Breast epithelium (tissue), 4 donors: ENCODE measurements at regions not wholly inside any gene's neighbourhood (a gene's known extent, or its start where the extent isn't known, plus 50 kb on each side); places are given as distances from the start of the nearest gene placed in this dataset.

Experiments
- DNase-seq, 2 donors: peaks; one replicate each; pipeline ENCODE4 v3.0.0-alpha.2; 2019; ENCODE audit warnings: low spot score in 2 of 2
- H3K27ac ChIP-seq, 2 donors: fragments of 200-600 bp; sonication (generic) in 1 of 2; one replicate each; pipeline ENCODE4 v1.5.1; 2016 to 2019; ENCODE audit warnings: mild to moderate bottlenecking in 1 of 2
- H3K27me3 ChIP-seq, 2 donors: fragments of 200-600 bp; sonication (generic) in 1 of 2; one replicate each; pipeline versions ENCODE4 v1.5.1 to v1.6.0; 2017 to 2019; ENCODE audit warnings: control low read depth in 1 of 2, mild to moderate bottlenecking in 1 of 2
- H3K36me3 ChIP-seq: fragments of 200-600 bp; one replicate; pipeline ENCODE4 v1.5.1; 2019
- H3K4me1 ChIP-seq, 2 donors: fragments of 200-600 bp; sonication (generic); one replicate each; pipeline ENCODE4 v1.5.1; 2016 to 2019; ENCODE audit warnings: control low read depth in 1 of 2
- H3K4me3 ChIP-seq, 3 donors: fragments of 200-600 bp; sonication (generic); 1 replicate in 2 of 3; 2 replicates in 1 of 3; pipeline ENCODE4 v1.5.1; 2016 to 2019; ENCODE audit warnings: mild to moderate bottlenecking in 3 of 3, moderate library complexity in 2 of 3
- H3K9me3 ChIP-seq, 2 donors: fragments of 200-600 bp; sonication (generic) in 1 of 2; one replicate each; pipeline ENCODE4 v1.5.1; 2016 to 2019; ENCODE audit warnings: control low read depth in 1 of 2
- CTCF ChIP-seq, 3 donors: fragments of 450-650 bp; IDR thresholded peaks; one replicate each; pipeline ENCODE4 v1.5.1; 2016 to 2017; ENCODE audit warnings: antibody characterized with exemption in 3 of 3, mild to moderate bottlenecking in 3 of 3, moderate library complexity in 3 of 3
- POLR2A ChIP-seq: fragments of 450-650 bp; IDR thresholded peaks from one replicate; pipeline ENCODE4 v1.6.1; 2016; ENCODE audit warnings: antibody characterized with exemption, mild to moderate bottlenecking, moderate library complexity
- POLR2AphosphoS5 ChIP-seq, 3 donors: sonication (generic); formaldehyde crosslinking; IDR thresholded peaks; one replicate each; pipeline ENCODE4 v1.6.1; 2017; ENCODE audit warnings: antibody characterized with exemption in 3 of 3
- intact Hi-C: fragments of 100-400 bp; cut with DNase I; formaldehyde crosslinking; loops from one replicate; pipeline ENCODE4 v1.15.1; 2023; ENCODE audit warnings: low total_unique reads

DNA sequence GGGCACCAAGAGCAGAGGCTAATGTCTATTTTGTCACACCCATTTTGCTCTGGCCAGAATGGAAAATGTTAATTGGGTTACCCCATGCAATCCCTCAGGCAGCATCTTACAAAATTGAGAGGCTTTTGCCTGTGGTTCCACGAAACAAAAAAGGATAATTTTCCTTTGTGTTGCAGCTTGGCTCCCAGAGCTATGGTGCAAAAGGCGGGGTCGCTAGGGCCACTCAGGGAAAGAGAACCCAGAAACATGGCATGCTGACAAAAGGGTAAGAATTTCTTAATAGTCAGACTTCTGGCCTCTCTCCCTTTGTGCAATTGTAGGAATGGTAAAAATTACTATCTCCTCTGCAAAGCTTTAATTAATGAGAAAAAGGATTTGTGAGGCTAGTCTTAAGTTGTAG lies 119.6 kb upstream of the BANK1 start:
- Histone ChIP-seq H3K9me3 (peaks cover 3 to 5% of the 10 kb centered on the region in 2 donors), H3K27me3 (no peaks in the 10 kb centered on the region), H3K4me3 (no peak overlapping the region), H3K36me3 (no peaks in the 10 kb centered on the region), H3K4me1 (no peaks in the 10 kb centered on the region), H3K27ac (peak overlapping the region in 1 of 2 donors; percentile 12)
- DNase-seq: no peak
- intact Hi-C loops: no loop called here
- TF ChIP-seq POLR2A (no peak), POLR2AphosphoS5 (IDR thresholded peaks at IDR 0.05) (no peak), CTCF (IDR thresholded peaks at IDR 0.05) (no peak)

- intact Hi-C loops: no loop called here
- Histone ChIP-seq H3K4me1 (no peaks in the 10 kb centered on the region), H3K4me3 (no peak overlapping the region), H3K36me3 (no peaks in the 10 kb centered on the region), H3K9me3 (peaks cover 3 to 5% of the 10 kb centered on the region in 2 donors), H3K27ac (no peak overlapping the region), H3K27me3 (no peaks in the 10 kb centered on the region)
- TF ChIP-seq POLR2A (no peak), POLR2AphosphoS5 (IDR thresholded peaks at IDR 0.05) (no peak), CTCF (IDR thresholded peaks at IDR 0.05) (no peak)
- DNase-seq: no peak
These were observed 120.2 kb upstream of the BANK1 start for GRCh38 chr4:101670370-101670769.

DNA sequence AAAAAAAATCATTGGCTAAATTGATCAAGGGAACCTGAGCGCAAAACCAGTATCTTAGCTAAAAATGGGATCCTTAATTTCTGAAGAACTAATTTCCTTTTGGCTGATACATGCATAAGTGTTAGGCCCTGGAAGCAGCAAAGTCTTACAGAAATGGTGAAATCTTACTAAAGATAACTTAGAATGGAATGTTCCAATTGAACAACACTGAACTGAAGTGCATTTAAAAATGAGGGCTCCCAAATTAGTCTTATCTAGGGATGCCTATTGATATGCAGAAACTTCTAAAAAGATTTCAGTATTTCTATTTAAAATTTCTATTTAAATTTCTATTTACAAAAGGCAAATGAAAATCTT lies 120.7 kb upstream of the BANK1 start:
- H3K27me3 ChIP-seq: no peaks in the 10 kb centered on the region
- DNase-seq: no peak
- no peaks in the 10 kb centered on the region for H3K4me1 ChIP-seq
- intact Hi-C loops: loop anchor here (5.0 kb wide), 1 partner anchor 252 kb away; no protein-coding TSS in a partner anchor
- TF ChIP-seq POLR2AphosphoS5 (IDR thresholded peaks at IDR 0.05) (no peak), POLR2A (no peak), CTCF (IDR thresholded peaks at IDR 0.05) (no peak)
- no peak overlapping the region for H3K4me3 ChIP-seq
- no peak overlapping the region for H3K27ac ChIP-seq
- H3K9me3 ChIP-seq: peaks cover 3 to 5% of the 10 kb centered on the region in 2 donors
- no peaks in the 10 kb centered on the region for H3K36me3 ChIP-seq

DNA sequence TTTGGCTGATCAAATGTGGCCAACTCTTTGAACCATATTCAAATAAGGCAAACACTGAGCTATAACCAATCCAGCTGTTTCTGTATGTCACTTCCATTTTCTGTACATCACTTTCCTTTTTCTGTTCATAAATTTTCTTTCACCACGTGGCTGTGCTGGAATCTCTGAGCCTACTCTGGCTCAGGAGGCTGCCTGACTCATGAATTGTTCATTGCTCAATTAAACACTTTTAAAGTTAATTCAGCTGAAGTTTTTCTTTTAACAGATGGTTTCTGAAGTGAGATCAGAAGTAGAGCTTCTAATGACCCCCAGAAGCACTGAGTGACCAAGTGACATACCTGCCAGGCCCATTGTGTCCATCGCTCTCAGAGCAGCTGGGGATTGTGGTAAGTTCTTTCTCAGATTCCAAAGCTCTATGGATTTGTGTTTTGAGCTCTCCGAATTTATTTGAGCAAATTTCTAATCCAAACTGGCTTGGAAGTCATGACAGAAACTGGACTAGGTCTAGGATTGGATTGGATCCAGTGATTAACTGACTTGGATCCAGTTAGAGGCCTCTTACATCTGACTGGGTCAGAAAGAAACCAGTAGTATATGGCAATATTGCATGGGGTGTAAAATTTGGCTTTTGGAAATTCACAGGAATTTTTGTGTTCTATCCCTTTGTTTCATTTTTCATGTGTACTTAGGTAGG lies 121.2 kb upstream of the BANK1 start:
- intact Hi-C loops: loop anchor here (5.0 kb wide), 1 partner anchor 253 kb away; no protein-coding TSS in a partner anchor

More for the DNA sequence above, 121.2 kb upstream of the BANK1 start:
- Histone ChIP-seq H3K27ac (no peak overlapping the region), H3K27me3 (no peaks in the 10 kb centered on the region), H3K36me3 (no peaks in the 10 kb centered on the region), H3K9me3 (peaks cover 3% of the 10 kb centered on the region in 2 donors), H3K4me3 (no peak overlapping the region), H3K4me1 (no peaks in the 10 kb centered on the region)
- DNase-seq: no peak
- TF ChIP-seq POLR2A (no peak), CTCF (IDR thresholded peaks at IDR 0.05) (no peak), POLR2AphosphoS5 (IDR thresholded peaks at IDR 0.05) (no peak)
